GM23338 (cell line): ENCODE measurements at regions not wholly inside any gene's neighbourhood (a gene's known extent, or its start where the extent isn't known, plus 50 kb on each side); places are given as distances from the start of the nearest gene placed in this dataset.

ENCODE experiments used
- ATAC-seq: fragments of 200-7000 bp; cut with Tn5 transposase; 3 replicates; pipeline ENCODE4 v1.9.1; 2020
- DNase-seq: peaks from one replicate; pipeline ENCODE4 v3.0.0-alpha.2; 2015; ENCODE audit warnings: low spot score
- H2AFZ ChIP-seq: fragments of 200-600 bp; sonication (generic); 2 replicates; pipeline ENCODE4 v1.8.0; 2016; ENCODE audit warnings: antibody characterized with exemption, mild to moderate bottlenecking, moderate library complexity
- H3F3A ChIP-seq: fragments of 200-600 bp; sonication (generic); replicated peaks from 2 replicates; pipeline ENCODE4 v1.8.0; 2017; ENCODE audit warnings: antibody characterized with exemption, mixed run types, low read depth
- H3K27ac ChIP-seq: fragments of 200-600 bp; sonication (generic); 2 replicates; pipeline ENCODE4 v1.6.1; 2016; ENCODE audit warnings: low read depth
- H3K27me3 ChIP-seq: fragments of 200-600 bp; sonication (generic); 2 replicates; pipeline ENCODE4 v1.8.0; 2016; ENCODE audit warnings: mild to moderate bottlenecking, mixed run types, moderate library complexity; ENCODE audit not compliant: insufficient read depth
- H3K36me3 ChIP-seq: fragments of 200-600 bp; sonication (generic); 2 replicates; pipeline ENCODE4 v1.8.0; 2016; ENCODE audit warnings: mild to moderate bottlenecking; ENCODE audit not compliant: insufficient read depth
- H3K4me1 ChIP-seq: fragments of 200-600 bp; sonication (generic); 2 replicates; pipeline ENCODE4 v1.8.0; 2016; ENCODE audit warnings: mild to moderate bottlenecking, moderate library complexity; ENCODE audit not compliant: insufficient read depth
- H3K4me2 ChIP-seq: fragments of 200-600 bp; sonication (generic); 2 replicates; pipeline ENCODE4 v1.7.1; 2017; ENCODE audit warnings: mixed run types
- H3K4me3 ChIP-seq: fragments of 200-600 bp; sonication (generic); 2 replicates; pipeline ENCODE4 v1.6.1; 2016; ENCODE audit warnings: mixed run types
- H3K79me2 ChIP-seq: fragments of 200-600 bp; sonication (generic); replicated peaks from 2 replicates; pipeline ENCODE4 v1.8.0; 2017; ENCODE audit warnings: mild to moderate bottlenecking; ENCODE audit not compliant: insufficient read depth
- H3K9me2 ChIP-seq: fragments of 200-600 bp; sonication (generic); 2 replicates; pipeline ENCODE4 v1.8.0; 2017; ENCODE audit not compliant: insufficient read depth
- H4K20me1 ChIP-seq: fragments of 200-600 bp; sonication (generic); replicated peaks from 2 replicates; pipeline ENCODE4 v1.8.0; 2017; ENCODE audit warnings: mild to moderate bottlenecking; ENCODE audit not compliant: insufficient read depth
- H3K27ac Mint-ChIP-seq: 2 replicates; pipeline ENCODE4 v1.8.0; 2020; ENCODE audit warnings: inconsistent platforms, mild to moderate bottlenecking, moderate library complexity, mixed read lengths
- H3K27me3 Mint-ChIP-seq: 3 replicates; pipeline ENCODE4 v1.8.0; 2022; ENCODE audit warnings: low read depth, mild to moderate bottlenecking, moderate library complexity, mixed read lengths, inconsistent platforms; ENCODE audit not compliant: insufficient read depth, poor library complexity
- H3K36me3 Mint-ChIP-seq: 3 replicates; pipeline ENCODE4 v1.8.0; 2021; ENCODE audit warnings: low read depth, mild to moderate bottlenecking, inconsistent platforms, moderate library complexity, mixed read lengths
- H3K4me1 Mint-ChIP-seq: 3 replicates; pipeline ENCODE4 v1.8.0; 2020; ENCODE audit warnings: mild to moderate bottlenecking, inconsistent platforms, mixed read lengths
- H3K4me3 Mint-ChIP-seq: 3 replicates; pipeline ENCODE4 v1.8.0; 2021; ENCODE audit warnings: moderate library complexity, mild to moderate bottlenecking, inconsistent platforms, mixed read lengths
- H3K9me3 Mint-ChIP-seq: 3 replicates; pipeline ENCODE4 v1.8.0; 2020; ENCODE audit warnings: moderate library complexity, mild to moderate bottlenecking, inconsistent platforms, mixed read lengths
- CREB1 ChIP-seq: fragments of 250-450 bp; sonication (Bioruptor Pico); IDR thresholded peaks from 2 replicates; pipeline ENCODE4 v1.5.0; 2020; ENCODE audit warnings: low read depth, mild to moderate bottlenecking, moderate library complexity
- EZH2phosphoT487 ChIP-seq: fragments of 200-600 bp; sonication (generic); IDR thresholded peaks from one replicate; pipeline ENCODE4 v1.8.1; 2018; ENCODE audit warnings: antibody characterized with exemption; ENCODE audit not compliant: unreplicated experiment
- NANOG ChIP-seq: IDR thresholded peaks from 2 replicates; pipeline ENCODE4 v1.6.1; 2016; ENCODE audit warnings: antibody characterized with exemption, borderline replicate concordance
- POLR2AphosphoS5 ChIP-seq: IDR thresholded peaks from 2 replicates; pipeline ENCODE4 v1.6.1; 2016; ENCODE audit warnings: antibody characterized with exemption, low read depth
- STAT1 ChIP-seq: IDR thresholded peaks from one replicate; pipeline ENCODE4 v1.6.1; 2016; ENCODE audit warnings: antibody characterized with exemption; ENCODE audit not compliant: unreplicated experiment
- ZNF331 ChIP-seq: fragments of 250-450 bp; sonication (Bioruptor Pico); IDR thresholded peaks from 2 replicates; pipeline ENCODE4 v1.5.0; 2020; ENCODE audit warnings: low read depth, mild to moderate bottlenecking, moderate library complexity
- TF ChIP-seq, protein P1 (sequence below): IDR thresholded peaks from one replicate; pipeline ENCODE4 v1.6.1; 2018; ENCODE audit warnings: antibody characterized with exemption; ENCODE audit not compliant: unreplicated experiment
- TF ChIP-seq, protein P2 (sequence below): fragments of 250-450 bp; sonication (Bioruptor Pico); IDR thresholded peaks from 2 replicates; pipeline ENCODE4 v1.5.0; 2020; ENCODE audit warnings: mild to moderate bottlenecking, moderate library complexity

DNA sequence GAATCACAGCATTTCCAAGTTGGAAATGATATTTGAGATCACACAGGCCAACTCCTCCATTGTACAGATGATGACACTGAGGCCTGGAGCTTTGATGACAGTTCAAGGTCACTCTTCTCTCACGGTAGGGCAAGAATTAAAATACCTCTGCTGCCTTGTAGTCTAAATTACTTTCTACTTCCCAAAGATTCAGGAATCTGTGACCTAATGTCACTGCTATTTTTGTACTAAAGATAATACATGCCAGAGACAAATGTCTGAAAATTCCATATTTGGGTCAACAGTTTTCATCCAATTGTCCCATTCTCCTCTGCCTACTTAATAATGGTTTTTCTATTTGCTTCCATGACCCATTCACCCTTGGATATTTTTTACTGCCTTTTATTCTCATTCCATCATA, 160.0 kb downstream of the SOD2 start:
- H3K27me3 ChIP-seq: no peaks in the 10 kb centered on the region
- no peaks in the 10 kb centered on the region for H3K36me3 Mint-ChIP-seq
- H3K27me3 Mint-ChIP-seq: peaks cover 2% of the 10 kb centered on the region
- DNase-seq: no peak
- no peaks in the 10 kb centered on the region for H3K36me3 ChIP-seq
- H4K20me1 ChIP-seq: no peaks in the 10 kb centered on the region
- H3F3A ChIP-seq: no peaks in the 10 kb centered on the region
- ATAC-seq: no peak
- no peak overlapping the region for H3K4me3 ChIP-seq
- H3K4me2 ChIP-seq: no peak overlapping the region
- no peaks in the 10 kb centered on the region for H3K9me3 Mint-ChIP-seq
- H3K27ac Mint-ChIP-seq: no peak overlapping the region
- H2AFZ ChIP-seq: no peak overlapping the region
- no peak overlapping the region for H3K4me3 Mint-ChIP-seq
- no peaks in the 10 kb centered on the region for H3K4me1 ChIP-seq
- TF ChIP-seq POLR2AphosphoS5 (no peak), NANOG (no peak), CREB1 (CRISPR knock-in tag) (no peak), STAT1 (no peak), EZH2phosphoT487 (no peak), ZNF331 (no peak)
- TF ChIP-seq, protein P1, sequence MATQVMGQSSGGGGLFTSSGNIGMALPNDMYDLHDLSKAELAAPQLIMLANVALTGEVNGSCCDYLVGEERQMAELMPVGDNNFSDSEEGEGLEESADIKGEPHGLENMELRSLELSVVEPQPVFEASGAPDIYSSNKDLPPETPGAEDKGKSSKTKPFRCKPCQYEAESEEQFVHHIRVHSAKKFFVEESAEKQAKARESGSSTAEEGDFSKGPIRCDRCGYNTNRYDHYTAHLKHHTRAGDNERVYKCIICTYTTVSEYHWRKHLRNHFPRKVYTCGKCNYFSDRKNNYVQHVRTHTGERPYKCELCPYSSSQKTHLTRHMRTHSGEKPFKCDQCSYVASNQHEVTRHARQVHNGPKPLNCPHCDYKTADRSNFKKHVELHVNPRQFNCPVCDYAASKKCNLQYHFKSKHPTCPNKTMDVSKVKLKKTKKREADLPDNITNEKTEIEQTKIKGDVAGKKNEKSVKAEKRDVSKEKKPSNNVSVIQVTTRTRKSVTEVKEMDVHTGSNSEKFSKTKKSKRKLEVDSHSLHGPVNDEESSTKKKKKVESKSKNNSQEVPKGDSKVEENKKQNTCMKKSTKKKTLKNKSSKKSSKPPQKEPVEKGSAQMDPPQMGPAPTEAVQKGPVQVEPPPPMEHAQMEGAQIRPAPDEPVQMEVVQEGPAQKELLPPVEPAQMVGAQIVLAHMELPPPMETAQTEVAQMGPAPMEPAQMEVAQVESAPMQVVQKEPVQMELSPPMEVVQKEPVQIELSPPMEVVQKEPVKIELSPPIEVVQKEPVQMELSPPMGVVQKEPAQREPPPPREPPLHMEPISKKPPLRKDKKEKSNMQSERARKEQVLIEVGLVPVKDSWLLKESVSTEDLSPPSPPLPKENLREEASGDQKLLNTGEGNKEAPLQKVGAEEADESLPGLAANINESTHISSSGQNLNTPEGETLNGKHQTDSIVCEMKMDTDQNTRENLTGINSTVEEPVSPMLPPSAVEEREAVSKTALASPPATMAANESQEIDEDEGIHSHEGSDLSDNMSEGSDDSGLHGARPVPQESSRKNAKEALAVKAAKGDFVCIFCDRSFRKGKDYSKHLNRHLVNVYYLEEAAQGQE: no peak
- TF ChIP-seq, protein P2, sequence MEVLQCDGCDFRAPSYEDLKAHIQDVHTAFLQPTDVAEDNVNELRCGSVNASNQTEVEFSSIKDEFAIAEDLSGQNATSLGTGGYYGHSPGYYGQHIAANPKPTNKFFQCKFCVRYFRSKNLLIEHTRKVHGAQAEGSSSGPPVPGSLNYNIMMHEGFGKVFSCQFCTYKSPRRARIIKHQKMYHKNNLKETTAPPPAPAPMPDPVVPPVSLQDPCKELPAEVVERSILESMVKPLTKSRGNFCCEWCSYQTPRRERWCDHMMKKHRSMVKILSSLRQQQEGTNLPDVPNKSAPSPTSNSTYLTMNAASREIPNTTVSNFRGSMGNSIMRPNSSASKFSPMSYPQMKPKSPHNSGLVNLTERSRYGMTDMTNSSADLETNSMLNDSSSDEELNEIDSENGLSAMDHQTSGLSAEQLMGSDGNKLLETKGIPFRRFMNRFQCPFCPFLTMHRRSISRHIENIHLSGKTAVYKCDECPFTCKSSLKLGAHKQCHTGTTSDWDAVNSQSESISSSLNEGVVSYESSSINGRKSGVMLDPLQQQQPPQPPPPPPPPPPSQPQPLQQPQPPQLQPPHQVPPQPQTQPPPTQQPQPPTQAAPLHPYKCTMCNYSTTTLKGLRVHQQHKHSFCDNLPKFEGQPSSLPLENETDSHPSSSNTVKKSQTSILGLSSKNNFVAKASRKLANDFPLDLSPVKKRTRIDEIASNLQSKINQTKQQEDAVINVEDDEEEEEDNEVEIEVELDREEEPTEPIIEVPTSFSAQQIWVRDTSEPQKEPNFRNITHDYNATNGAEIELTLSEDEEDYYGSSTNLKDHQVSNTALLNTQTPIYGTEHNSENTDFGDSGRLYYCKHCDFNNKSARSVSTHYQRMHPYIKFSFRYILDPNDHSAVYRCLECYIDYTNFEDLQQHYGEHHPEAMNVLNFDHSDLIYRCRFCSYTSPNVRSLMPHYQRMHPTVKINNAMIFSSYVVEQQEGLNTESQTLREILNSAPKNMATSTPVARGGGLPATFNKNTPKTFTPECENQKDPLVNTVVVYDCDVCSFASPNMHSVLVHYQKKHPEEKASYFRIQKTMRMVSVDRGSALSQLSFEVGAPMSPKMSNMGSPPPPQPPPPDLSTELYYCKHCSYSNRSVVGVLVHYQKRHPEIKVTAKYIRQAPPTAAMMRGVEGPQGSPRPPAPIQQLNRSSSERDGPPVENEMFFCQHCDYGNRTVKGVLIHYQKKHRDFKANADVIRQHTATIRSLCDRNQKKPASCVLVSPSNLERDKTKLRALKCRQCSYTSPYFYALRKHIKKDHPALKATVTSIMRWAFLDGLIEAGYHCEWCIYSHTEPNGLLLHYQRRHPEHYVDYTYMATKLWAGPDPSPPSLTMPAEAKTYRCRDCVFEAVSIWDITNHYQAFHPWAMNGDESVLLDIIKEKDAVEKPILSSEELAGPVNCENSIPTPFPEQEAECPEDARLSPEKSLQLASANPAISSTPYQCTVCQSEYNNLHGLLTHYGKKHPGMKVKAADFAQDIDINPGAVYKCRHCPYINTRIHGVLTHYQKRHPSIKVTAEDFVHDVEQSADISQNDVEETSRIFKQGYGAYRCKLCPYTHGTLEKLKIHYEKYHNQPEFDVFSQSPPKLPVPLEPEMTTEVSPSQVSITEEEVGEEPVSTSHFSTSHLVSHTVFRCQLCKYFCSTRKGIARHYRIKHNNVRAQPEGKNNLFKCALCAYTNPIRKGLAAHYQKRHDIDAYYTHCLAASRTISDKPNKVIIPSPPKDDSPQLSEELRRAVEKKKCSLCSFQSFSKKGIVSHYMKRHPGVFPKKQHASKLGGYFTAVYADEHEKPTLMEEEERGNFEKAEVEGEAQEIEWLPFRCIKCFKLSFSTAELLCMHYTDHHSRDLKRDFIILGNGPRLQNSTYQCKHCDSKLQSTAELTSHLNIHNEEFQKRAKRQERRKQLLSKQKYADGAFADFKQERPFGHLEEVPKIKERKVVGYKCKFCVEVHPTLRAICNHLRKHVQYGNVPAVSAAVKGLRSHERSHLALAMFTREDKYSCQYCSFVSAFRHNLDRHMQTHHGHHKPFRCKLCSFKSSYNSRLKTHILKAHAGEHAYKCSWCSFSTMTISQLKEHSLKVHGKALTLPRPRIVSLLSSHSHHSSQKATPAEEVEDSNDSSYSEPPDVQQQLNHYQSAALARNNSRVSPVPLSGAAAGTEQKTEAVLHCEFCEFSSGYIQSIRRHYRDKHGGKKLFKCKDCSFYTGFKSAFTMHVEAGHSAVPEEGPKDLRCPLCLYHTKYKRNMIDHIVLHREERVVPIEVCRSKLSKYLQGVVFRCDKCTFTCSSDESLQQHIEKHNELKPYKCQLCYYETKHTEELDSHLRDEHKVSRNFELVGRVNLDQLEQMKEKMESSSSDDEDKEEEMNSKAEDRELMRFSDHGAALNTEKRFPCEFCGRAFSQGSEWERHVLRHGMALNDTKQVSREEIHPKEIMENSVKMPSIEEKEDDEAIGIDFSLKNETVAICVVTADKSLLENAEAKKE (CRISPR knock-in tag): no peak
- H3K27ac ChIP-seq: no peak overlapping the region
- H3K79me2 ChIP-seq: no peaks in the 10 kb centered on the region
- no peaks in the 10 kb centered on the region for H3K4me1 Mint-ChIP-seq
- no peaks in the 10 kb centered on the region for H3K9me2 ChIP-seq
